ENCODE measurements at regions not wholly inside any gene's neighbourhood (a gene's known extent, or its start where the extent isn't known, plus 50 kb on each side); places are given as distances from the start of the nearest gene placed in this dataset.
A peak's percentile ranks its signal among the peaks of the same experiment; 100 is the strongest.

DNA sequence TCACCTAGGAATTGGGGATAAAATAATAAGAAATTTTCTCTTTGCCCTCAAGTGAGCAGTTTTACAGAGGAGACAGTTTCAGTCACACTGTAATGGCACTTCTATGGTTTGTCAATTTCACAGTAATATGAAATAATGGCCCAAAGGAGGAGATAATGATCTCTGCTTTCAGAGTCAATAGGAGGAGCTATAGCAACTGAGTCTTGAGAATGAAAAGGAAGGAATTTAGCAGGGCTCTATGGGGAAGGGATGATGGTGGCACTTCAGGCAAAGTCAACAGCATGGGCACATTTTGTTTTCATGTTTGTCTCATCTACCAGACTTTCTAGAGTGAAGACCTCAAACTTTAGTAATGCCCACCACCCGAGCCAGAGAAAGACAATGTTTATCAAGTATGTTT lies 138.3 kb upstream of the HMGN3 start:
- Histone ChIP-seq H2AK5ac (ENCODE audit: low read depth, low read length) (no peak overlapping the region), H3K79me2 (ENCODE audit: control insufficient read depth in 1 of 2, insufficient read depth in 2 of 2, low read length in 2 of 2) (no peaks in the 10 kb centered on the region), H4K91ac (replicated peaks; ENCODE audit: insufficient read length, low read length) (no peak overlapping the region), H3K79me1 (ENCODE audit: low read depth, low read length) (no peaks in the 10 kb centered on the region), H2BK120ac (replicated peaks; ENCODE audit: low read depth, low read length) (no peak overlapping the region), H3K18ac (ENCODE audit: extremely low read depth, low read length) (no peak overlapping the region), H2BK20ac (ENCODE audit: low read length) (no peak overlapping the region), H4K8ac (ENCODE audit: extremely low read depth, insufficient read depth, low read length) (no peak overlapping the region), H3K4me2 (ENCODE audit: insufficient read depth in 1 of 2, low read depth in 2 of 2, low read length in 2 of 2) (no peak overlapping the region), H4K5ac (ENCODE audit: insufficient read length, low read depth, low read length) (no peak overlapping the region), H3K23me2 (ENCODE audit: low read depth, low read length) (no peaks in the 10 kb centered on the region), H3K14ac (ENCODE audit: insufficient read length) (no peak overlapping the region), H3K36me3 (ENCODE audit: control insufficient read depth in 2 of 4, insufficient read depth in 4 of 4, low read length in 3 of 4) (no peaks in the 10 kb centered on the region), H3K4me3 (ENCODE audit: extremely low read depth in 1 of 4, insufficient read depth in 2 of 4, low read depth in 3 of 4, low read length in 4 of 4) (no peak overlapping the region), H3K4ac (replicated peaks; ENCODE audit: insufficient read length, low read depth, low read length) (no peak overlapping the region), H3K23ac (ENCODE audit: insufficient read length) (no peak overlapping the region), H3K27ac (ENCODE audit: low read depth, low read length) (no peak overlapping the region), H3K56ac (replicated peaks; ENCODE audit: insufficient read length, low read depth, low read length) (no peak overlapping the region), H4K20me1 (replicated peaks in 1 of 2; ENCODE audit: control insufficient read depth in 1 of 2, insufficient read depth in 2 of 2, low read length in 2 of 2) (no peaks in the 10 kb centered on the region), H3K4me1 (replicated peaks in 1 of 4; ENCODE audit: control insufficient read depth in 3 of 4, insufficient read depth in 4 of 4, low read length in 3 of 4) (no peaks in the 10 kb centered on the region; a peak in 1 of 7 replicates), H2BK12ac (ENCODE audit: low read depth, low read length) (no peak overlapping the region), H3K9me3 (ENCODE audit: insufficient read depth in 2 of 2, low read depth in 1 of 2, low read length in 1 of 2) (peaks cover 14 to 19% of the 10 kb centered on the region in 2 experiments), H3K27me3 (replicated peaks in 1 of 4; ENCODE audit: control insufficient read depth in 3 of 4, extremely low read depth in 1 of 4, insufficient read depth in 3 of 4, low read length in 3 of 4) (no peaks in the 10 kb centered on the region), H3K9ac (replicated peaks in 1 of 4; ENCODE audit: extremely low read depth in 1 of 4, low read depth in 3 of 4, low read length in 3 of 4) (no peak overlapping the region), H2AFZ (ENCODE audit: low read length) (peak overlapping the region; percentile 64; the same call in 1 of the 2 replicates), H2BK5ac (ENCODE audit: low read depth, low read length) (no peak overlapping the region), H2BK15ac (ENCODE audit: low read length) (no peak overlapping the region)
- POLR2A ChIA-PET (ENCODE audit: partially characterized antibody): no interaction called here
- WGBS, 2 experiments (ENCODE audit: extremely low coverage in 1 of 2, insufficient coverage in 1 of 2, insufficient read length in 1 of 2, insufficient replicate concordance in 2 of 2, low coverage in 1 of 2, low lambda C conversion rate in 2 of 2, missing lambda C conversion rate in 1 of 2): 80% methylated on average over 1 of the region's 1 CpG; no CpG with 5 or more reads in 1 of the 2 experiments
- 0 out of 4 replicates have a peak, but pooled peaks of 1 of the 2 experiments have one; percentile 7 for TF ChIP-seq RAD21 (IDR thresholded peaks at IDR 0.05 in 1 of 2, conservative IDR thresholded peaks at IDR 0.05 in 1 of 2; ENCODE audit: low read depth in 2 of 2, low read length in 2 of 2)
- TF ChIP-seq EGR1 (IDR thresholded peaks at IDR 0.05; ENCODE audit: borderline replicate concordance, low read depth, low read length): no peak
- no peak for DNase-seq (ENCODE audit: low read depth in 1 of 2, low spot score in 2 of 2)
- CTCF ChIA-PET (ENCODE audit: partially characterized antibody): interaction anchor here (1.2 to 1.3 kb wide), 2 partner anchors 58 to 98 kb away, joined by 3 to 4 read pairs; no protein-coding TSS in a partner anchor
- no peak for FAIRE-seq
